ENCODE measurements at regions not wholly inside any gene's neighbourhood (a gene's known extent, or its start where the extent isn't known, plus 50 kb on each side); places are given as distances from the start of the nearest gene placed in this dataset.

DNA sequence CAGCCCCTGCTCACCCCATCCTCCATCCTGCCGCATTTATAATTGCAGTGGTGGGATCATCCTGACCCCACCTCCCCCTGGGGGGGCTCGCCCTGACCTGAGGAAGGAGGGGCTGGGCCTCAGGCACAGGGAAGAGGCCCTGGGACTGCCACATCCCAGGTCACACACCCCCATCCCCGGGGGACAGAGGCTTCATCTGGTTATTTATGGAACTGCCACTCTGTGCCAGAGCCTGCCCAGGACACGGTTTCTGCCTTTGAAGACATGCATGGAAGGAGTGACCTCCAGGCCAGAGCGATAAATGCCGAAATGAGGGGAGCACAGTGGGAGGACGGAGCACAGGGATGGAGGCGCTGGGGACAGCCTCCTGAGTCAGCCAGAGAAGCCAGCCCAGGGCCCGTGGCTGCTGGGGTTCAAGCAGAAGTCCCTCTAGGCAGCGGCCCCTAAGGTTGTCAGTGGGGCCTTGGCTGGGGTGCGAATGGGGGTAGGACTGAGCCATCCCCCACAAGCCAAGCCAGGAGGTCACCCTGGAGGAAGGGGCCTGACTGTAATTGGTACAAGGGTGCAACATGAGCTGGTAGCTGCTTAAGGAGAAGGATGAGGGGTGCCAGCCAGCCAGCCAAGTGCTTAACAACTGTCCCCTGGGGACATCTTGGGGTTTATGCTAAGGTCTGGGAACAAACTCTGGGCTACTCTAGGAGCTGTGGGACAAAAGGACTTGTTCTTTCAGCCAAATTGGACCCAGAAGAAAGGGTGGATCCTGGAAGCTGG, 51.4 kb upstream of the SHISAL1 start:
- dilution Hi-C loops (cut with MboI; ENCODE audit: extremely low pct_ligation_motif_present, low sequenced_read_pairs) (no loop called here), intact Hi-C loops (cut with micrococcal nuclease) (loop anchor here (10.0 kb wide), 1 partner anchor 261 kb away; no protein-coding TSS in a partner anchor)
- TF ChIP-seq MYC (IDR thresholded peaks at IDR 0.05; ENCODE audit: low read depth, low read length) (no peak), POLR2A (IDR thresholded peaks at IDR 0.05; ENCODE audit: low read depth, low read length) (no peak), EZH2 (IDR thresholded peaks at IDR 0.05; ENCODE audit: borderline replicate concordance, low read depth, low read length, severe bottlenecking) (no peak), GATA2 (IDR thresholded peaks at IDR 0.05; ENCODE audit: insufficient read depth, insufficient read length, low read depth, low read length) (no peak), CTCF (IDR thresholded peaks at IDR 0.05; ENCODE audit: extremely low read depth in 1 of 2, insufficient read depth in 1 of 2, low read depth in 1 of 2, low read length in 2 of 2) (no peak), POLR2AphosphoS5 (IDR thresholded peaks at IDR 0.05; ENCODE audit: insufficient read depth, low read depth, low read length) (no peak), JUN (IDR thresholded peaks at IDR 0.05; ENCODE audit: borderline replicate concordance, insufficient read depth, insufficient read length, low read depth) (no peak), FOS (IDR thresholded peaks at IDR 0.05; ENCODE audit: borderline replicate concordance, insufficient read depth, low read length) (no peak)
- TF ChIP-seq, protein P1, sequence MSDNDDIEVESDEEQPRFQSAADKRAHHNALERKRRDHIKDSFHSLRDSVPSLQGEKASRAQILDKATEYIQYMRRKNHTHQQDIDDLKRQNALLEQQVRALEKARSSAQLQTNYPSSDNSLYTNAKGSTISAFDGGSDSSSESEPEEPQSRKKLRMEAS (IDR thresholded peaks at IDR 0.05; ENCODE audit: insufficient read depth, insufficient read length): no peak
- Histone ChIP-seq H2AFZ (ENCODE audit: low read depth, low read length) (no peak overlapping the region), H3K9ac (replicated peaks; ENCODE audit: extremely low read depth, insufficient read depth, low read length) (peak overlapping the region; percentile 24), H4K20me1 (replicated peaks; ENCODE audit: control insufficient read depth, extremely low read depth, insufficient read depth, low read length) (no peaks in the 10 kb centered on the region), H3K4me3 (replicated peaks in 1 of 3; ENCODE audit: insufficient read depth in 1 of 3, low read depth in 1 of 3, low read length in 3 of 3) (no peak overlapping the region), H3K4me2 (ENCODE audit: insufficient read depth, low read length) (no peak overlapping the region), H3K4me1 (ENCODE audit: control insufficient read depth, extremely low read depth, insufficient read depth, low read length) (peaks cover 22% of the 10 kb centered on the region), H3K79me2 (ENCODE audit: control insufficient read depth, insufficient read depth, low read length) (no peaks in the 10 kb centered on the region), H3K9me3 (replicated peaks; ENCODE audit: control insufficient read depth, insufficient read depth, low read length) (no peaks in the 10 kb centered on the region), H3K27ac (ENCODE audit: insufficient read depth, low read depth, low read length) (peak overlapping the region; percentile 94), H3K36me3 (ENCODE audit: control insufficient read depth in 2 of 2, extremely low read depth in 1 of 2, insufficient read depth in 2 of 2, low read length in 2 of 2) (no peaks in the 10 kb centered on the region), H3K27me3 (ENCODE audit: control insufficient read depth in 2 of 2, insufficient read depth in 2 of 2, low read length in 2 of 2) (no peaks in the 10 kb centered on the region), H3K9me1 (replicated peaks; ENCODE audit: control insufficient read depth, extremely low read depth, insufficient read depth, low read length) (no peaks in the 10 kb centered on the region)
- DNase-seq (ENCODE audit: low read depth, low spot score) (no peak), FAIRE-seq (no peak)
- BruUV-seq (replicated peaks): no TSS peak
- ChIA-PET POLR2A (no interaction called here), CTCF (no interaction called here)

Data from endothelial cell of umbilical vein (primary cell).